PC-3 (cell line): ENCODE measurements at regions not wholly inside any gene's neighbourhood (a gene's known extent, or its start where the extent isn't known, plus 50 kb on each side); places are given as distances from the start of the nearest gene placed in this dataset.

Experiments used
- ATAC-seq: fragments of 200-7000 bp; cut with Tn5 transposase; 2 replicates; pipeline ENCODE4 v1.9.1; 2020; ENCODE audit warnings: mild to moderate bottlenecking, moderate library complexity
- BruUV-seq: library from RNA; stranded (reverse); fragments of 400-500 nt; replicated peaks from 2 replicates; lab custom pipeline; 2021; lab: Mats Ljungman, UMichigan
- CTCF ChIA-PET: fragments of 300-600 bp; sonication (Branson Sonifier 250); formaldehyde crosslinking; loops from one replicate; lab custom pipeline; 2022; ENCODE audit warnings: antibody characterized with exemption; lab: Charles Lee
- POLR2A ChIA-PET: fragments of 300-600 bp; sonication (Branson Sonifier 250); formaldehyde crosslinking; loops from one replicate; lab custom pipeline; 2022; ENCODE audit warnings: antibody characterized with exemption; ENCODE audit not compliant: unreplicated experiment; lab: Charles Lee
- DNase-seq: peaks from one replicate; pipeline ENCODE4 v3.0.0-alpha.2; 2015
- H2AFZ ChIP-seq: fragments of 300-600 bp; sonication (generic); 2 replicates; pipeline ENCODE4 v1.6.0; 2016; ENCODE audit warnings: antibody characterized with exemption, low read length
- H3F3A ChIP-seq: fragments of 300-600 bp; sonication (generic); one replicate; pipeline ENCODE4 v1.6.0; 2017; ENCODE audit warnings: antibody characterized with exemption, low read length, control low read depth, mild to moderate bottlenecking; ENCODE audit not compliant: unreplicated experiment
- H3K27ac ChIP-seq: fragments of 300-600 bp; sonication (generic); 2 replicates; pipeline ENCODE4 v1.5.1; 2016; ENCODE audit warnings: mild to moderate bottlenecking, low read length
- H3K27me3 ChIP-seq: fragments of 300-600 bp; sonication (generic); 2 replicates; pipeline ENCODE4 v1.6.1; 2016; ENCODE audit warnings: low read length, mixed read lengths
- H3K36me3 ChIP-seq: fragments of 300-600 bp; sonication (generic); 2 replicates; pipeline ENCODE4 v1.6.1; 2016; ENCODE audit warnings: low read depth, mixed run types, low read length, mixed read lengths
- H3K4me1 ChIP-seq: fragments of 300-600 bp; sonication (generic); 2 replicates; pipeline ENCODE4 v1.5.1; 2016; ENCODE audit warnings: low read length; ENCODE audit not compliant: insufficient read depth
- H3K4me2 ChIP-seq: fragments of 300-600 bp; sonication (generic); 2 replicates; pipeline ENCODE4 v1.6.0; 2016; ENCODE audit warnings: low read length
- H3K4me3 ChIP-seq: fragments of 300-600 bp; sonication (generic); 2 replicates; pipeline ENCODE4 v1.5.1; 2016; ENCODE audit warnings: mild to moderate bottlenecking, low read length, mixed read lengths
- H3K79me2 ChIP-seq: fragments of 300-600 bp; sonication (generic); 2 replicates; pipeline ENCODE4 v1.6.1; 2017; ENCODE audit warnings: low read length, mixed read lengths
- H3K9ac ChIP-seq: fragments of 300-600 bp; sonication (generic); 2 replicates; pipeline ENCODE4 v1.6.0; 2016; ENCODE audit warnings: mild to moderate bottlenecking, low read length
- H3K9me2 ChIP-seq: fragments of 300-600 bp; sonication (generic); replicated peaks from 2 replicates; pipeline ENCODE4 v1.6.1; 2016; ENCODE audit warnings: mixed run types, low read length, mixed read lengths
- H3K9me3 ChIP-seq: fragments of 300-600 bp; sonication (generic); 2 replicates; pipeline ENCODE4 v1.6.1; 2016; ENCODE audit warnings: low read length, mixed read lengths
- H4K20me1 ChIP-seq: fragments of 300-600 bp; sonication (generic); 2 replicates; pipeline ENCODE4 v1.6.1; 2016; ENCODE audit warnings: low read length, mixed read lengths
- CTCF ChIP-seq: fragments of 300-600 bp; sonication (generic); conservative IDR thresholded peaks from 2 replicates; pipeline ENCODE4 v1.5.1; 2017; ENCODE audit warnings: antibody characterized with exemption, low read depth, mild to moderate bottlenecking, low read length
- EZH2 ChIP-seq: fragments of 300-600 bp; sonication (generic); IDR thresholded peaks from one replicate; pipeline ENCODE4 v1.6.1; 2017; ENCODE audit warnings: antibody characterized with exemption, mild to moderate bottlenecking, low read length; ENCODE audit not compliant: unreplicated experiment
- EZH2phosphoT487 ChIP-seq: fragments of 300-600 bp; sonication (generic); IDR thresholded peaks from 2 replicates; pipeline ENCODE4 v1.6.1; 2018; ENCODE audit warnings: mild to moderate bottlenecking, antibody characterized with exemption, low read length, borderline replicate concordance
- intact Hi-C: fragments of 100-400 bp; cut with micrococcal nuclease; formaldehyde crosslinking; loops from 2 replicates; pipeline ENCODE4 v1.9.0; 2023

- no peak overlapping the region for H3K4me2 ChIP-seq
- ATAC-seq = no peak
Measured at GRCh38 chr1:199403531-199404116, 623.9 kb upstream of the NR5A2 start.

DNA sequence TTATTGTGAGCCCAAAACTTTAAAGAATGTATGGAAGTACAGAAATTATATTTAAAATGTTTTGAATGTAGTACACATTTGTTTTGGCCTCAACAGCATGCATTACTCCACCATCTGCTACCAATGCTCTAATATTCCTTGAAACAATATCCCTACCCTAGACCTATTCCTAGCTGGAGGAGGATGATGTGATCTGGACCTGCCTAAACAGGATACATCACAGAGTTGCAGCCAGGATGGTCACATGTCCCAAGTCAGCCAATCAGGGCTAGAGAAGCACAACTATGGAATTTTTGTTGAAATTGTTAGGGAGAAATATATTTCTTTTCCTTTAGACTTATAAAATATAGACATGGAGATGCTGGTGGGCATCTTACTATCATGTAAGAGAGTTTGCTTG is 623.3 kb upstream of the NR5A2 start:
- Histone ChIP-seq H3K36me3 (no peaks in the 10 kb centered on the region), H3K27me3 (no peaks in the 10 kb centered on the region), H3K9ac (no peak overlapping the region), H4K20me1 (no peaks in the 10 kb centered on the region), H3K9me3 (no peaks in the 10 kb centered on the region), H3K4me1 (no peaks in the 10 kb centered on the region), H3K9me2 (no peaks in the 10 kb centered on the region), H3K27ac (no peak overlapping the region), H3K4me2 (no peak overlapping the region), H3K79me2 (no peaks in the 10 kb centered on the region), H3F3A (no peaks in the 10 kb centered on the region), H2AFZ (no peak overlapping the region), H3K4me3 (no peak overlapping the region)
- DNase-seq (no peak), ATAC-seq (no peak)
- no peak for TF ChIP-seq EZH2phosphoT487
- no peak for TF ChIP-seq CTCF
- TF ChIP-seq EZH2 = no peak
- ChIA-PET POLR2A (no interaction called here), CTCF (no interaction called here)
- intact Hi-C loops = no loop called here
- no TSS peak for BruUV-seq

More at GRCh38 chr1:199403531-199404116, 623.9 kb upstream of the NR5A2 start:
- Histone ChIP-seq H3F3A (no peaks in the 10 kb centered on the region), H3K9me3 (no peaks in the 10 kb centered on the region), H3K9ac (no peak overlapping the region), H3K27ac (no peak overlapping the region), H3K27me3 (no peaks in the 10 kb centered on the region), H2AFZ (no peak overlapping the region), H3K4me1 (no peaks in the 10 kb centered on the region), H4K20me1 (no peaks in the 10 kb centered on the region), H3K4me3 (no peak overlapping the region), H3K9me2 (no peaks in the 10 kb centered on the region), H3K36me3 (no peaks in the 10 kb centered on the region), H3K79me2 (no peaks in the 10 kb centered on the region)
- no TSS peak for BruUV-seq
- TF ChIP-seq CTCF (no peak), EZH2 (no peak), EZH2phosphoT487 (no peak)
- POLR2A ChIA-PET = no interaction called here
- CTCF ChIA-PET = no interaction called here
- intact Hi-C loops = no loop called here
- no peak for DNase-seq

- no peaks in the 10 kb centered on the region for H3K27me3 ChIP-seq
- H3K27ac ChIP-seq = no peak overlapping the region
- no peak for TF ChIP-seq EZH2phosphoT487
- TF ChIP-seq CTCF = no peak
- TF ChIP-seq EZH2 = no peak
- no peak overlapping the region for H3K4me2 ChIP-seq
- intact Hi-C loops = no loop called here
- no TSS peak for BruUV-seq
- H3K4me3 ChIP-seq = no peak overlapping the region
- ChIA-PET CTCF (no interaction called here), POLR2A (no interaction called here)
- H4K20me1 ChIP-seq = no peaks in the 10 kb centered on the region
- H3K9me3 ChIP-seq = no peaks in the 10 kb centered on the region
- ATAC-seq (no peak), DNase-seq (no peak)
- H2AFZ ChIP-seq = no peak overlapping the region
- H3K36me3 ChIP-seq = no peaks in the 10 kb centered on the region
- H3K4me1 ChIP-seq = no peaks in the 10 kb centered on the region
- no peaks in the 10 kb centered on the region for H3K9me2 ChIP-seq
- H3F3A ChIP-seq = no peaks in the 10 kb centered on the region
- H3K9ac ChIP-seq = no peak overlapping the region
- no peaks in the 10 kb centered on the region for H3K79me2 ChIP-seq
Measured at GRCh38 chr1:199404976-199405375, 622.5 kb upstream of the NR5A2 start.
